IMR-90 (cell line): ENCODE measurements at regions not wholly inside any gene's neighbourhood (a gene's known extent, or its start where the extent isn't known, plus 50 kb on each side); places are given as distances from the start of the nearest gene placed in this dataset.

ENCODE experiments used
- ATAC-seq: fragments of 200-7000 bp; cut with Tn5 transposase; 2 replicates; pipeline ENCODE4 v1.9.1; 2020; ENCODE audit warnings: low read depth, mild to moderate bottlenecking, moderate library complexity
- BruUV-seq: library from RNA; stranded (reverse); fragments of 400-500 nt; replicated peaks from 2 replicates; lab custom pipeline; 2021; lab: Mats Ljungman, UMichigan
- CTCF ChIA-PET: fragments of 300-600 bp; formaldehyde crosslinking; extraction: SDS; loops from one replicate; lab custom pipeline; 2021; ENCODE audit warnings: antibody characterized with exemption; lab: Yijun Ruan, JAX
- POLR2A ChIA-PET: fragments of 300-600 bp; sonication (Branson Sonifier 250); formaldehyde crosslinking; loops from one replicate; lab custom pipeline; 2022; ENCODE audit warnings: antibody characterized with exemption; ENCODE audit not compliant: unreplicated experiment; lab: Charles Lee
- DNase-seq: peaks from one replicate; pipeline ENCODE4 v3.0.0; 2013
- H2AFZ ChIP-seq: replicated peaks from 2 replicates; pipeline ENCODE3; 2013; ENCODE audit warnings: low read length, mild to moderate bottlenecking; ENCODE audit not compliant: poor library complexity
- H2AK5ac ChIP-seq: 2 replicates; pipeline ENCODE4 v1.6.1; 2013; ENCODE audit warnings: low read depth, low read length, inconsistent platforms
- H2AK9ac ChIP-seq: replicated peaks from 2 replicates; pipeline ENCODE3; 2013; ENCODE audit warnings: mild to moderate bottlenecking, low read depth, low read length, moderate library complexity; ENCODE audit not compliant: poor library complexity
- H2BK120ac ChIP-seq: 2 replicates; pipeline ENCODE4 v1.6.1; 2013; ENCODE audit warnings: low read depth, low read length, inconsistent platforms
- H2BK15ac ChIP-seq: 3 replicates; pipeline ENCODE4 v1.6.1; 2013; ENCODE audit warnings: low read depth, low read length, inconsistent platforms
- H2BK20ac ChIP-seq: 2 replicates; pipeline ENCODE4 v1.6.1; 2013; ENCODE audit warnings: low read depth, mild to moderate bottlenecking, inconsistent platforms, low read length, moderate library complexity
- H2BK5ac ChIP-seq: 2 replicates; pipeline ENCODE4 v1.6.1; 2013; ENCODE audit warnings: mild to moderate bottlenecking, low read depth, low read length, inconsistent platforms; ENCODE audit not compliant: poor library complexity, severe bottlenecking
- H3K14ac ChIP-seq: replicated peaks from 2 replicates; pipeline ENCODE4 v1.6.1; 2013; ENCODE audit warnings: low read depth, low read length, inconsistent platforms
- H3K18ac ChIP-seq: 2 replicates; pipeline ENCODE4 v1.6.1; 2013; ENCODE audit warnings: low read depth, low read length, control low read depth
- H3K23ac ChIP-seq: 2 replicates; pipeline ENCODE4 v1.6.1; 2013; ENCODE audit warnings: low read depth, low read length, inconsistent platforms
- H3K27ac ChIP-seq: 2 replicates; pipeline ENCODE4 v1.5.1; 2013; ENCODE audit warnings: mild to moderate bottlenecking, control low read depth, low read length; ENCODE audit not compliant: insufficient read depth
- H3K27me3 ChIP-seq: 2 replicates; pipeline ENCODE4 v1.6.1; 2013; ENCODE audit warnings: low read length; ENCODE audit not compliant: control insufficient read depth, insufficient read depth
- H3K36me3 ChIP-seq: 2 replicates; pipeline ENCODE4 v1.6.1; 2013; ENCODE audit warnings: low read length, mixed read lengths; ENCODE audit not compliant: control insufficient read depth, insufficient read depth
- H3K4ac ChIP-seq: 2 replicates; pipeline ENCODE4 v1.6.1; 2013; ENCODE audit warnings: low read depth, low read length, inconsistent platforms
- H3K4me1 ChIP-seq: 2 replicates; pipeline ENCODE4 v1.6.1; 2013; ENCODE audit warnings: low read length, mixed read lengths; ENCODE audit not compliant: control insufficient read depth, insufficient read depth
- H3K4me2 ChIP-seq: 2 replicates; pipeline ENCODE4 v1.6.1; 2013; ENCODE audit warnings: low read depth, mild to moderate bottlenecking, control low read depth, low read length, moderate library complexity
- H3K4me3 ChIP-seq: 2 replicates; pipeline ENCODE4 v1.5.1; 2013; ENCODE audit warnings: low read depth, mild to moderate bottlenecking, control low read depth, low read length, moderate library complexity; ENCODE audit not compliant: insufficient read depth
- H3K56ac ChIP-seq: 2 replicates; pipeline ENCODE4 v1.6.1; 2013; ENCODE audit warnings: low read length, inconsistent platforms; ENCODE audit not compliant: insufficient read depth; ENCODE audit errors: extremely low read depth
- H3K79me1 ChIP-seq, 2 experiments: 2 replicates each; pipeline ENCODE4 v1.6.1; 2013; ENCODE audit warnings: low read length in 2 of 2, inconsistent platforms in 1 of 2, low read depth in 1 of 2
- H3K9ac ChIP-seq: 2 replicates; pipeline ENCODE4 v1.6.1; 2013; ENCODE audit warnings: low read depth, low read length, control low read depth
- H3K9me1 ChIP-seq: 2 replicates; pipeline ENCODE4 v1.6.1; 2013; ENCODE audit warnings: low read length, inconsistent platforms; ENCODE audit not compliant: insufficient read depth
- H3K9me3 ChIP-seq: 2 replicates; pipeline ENCODE4 v1.6.1; 2013; ENCODE audit warnings: low read length; ENCODE audit not compliant: control insufficient read depth, insufficient read depth
- H4K20me1 ChIP-seq: 2 replicates; pipeline ENCODE4 v1.6.1; 2013; ENCODE audit warnings: low read length, inconsistent platforms; ENCODE audit not compliant: insufficient read depth
- H4K5ac ChIP-seq: 2 replicates; pipeline ENCODE4 v1.6.1; 2013; ENCODE audit warnings: mild to moderate bottlenecking, low read depth, low read length, control low read depth
- H4K8ac ChIP-seq, 2 experiments: 2 replicates each; pipeline ENCODE4 v1.6.1; 2013; ENCODE audit warnings: low read depth in 2 of 2, low read length in 2 of 2, control low read depth in 1 of 2, inconsistent platforms in 1 of 2
- H4K91ac ChIP-seq: 2 replicates; pipeline ENCODE4 v1.6.1; 2013; ENCODE audit warnings: low read depth, low read length, inconsistent platforms; ENCODE audit not compliant: insufficient read depth
- BHLHE40 ChIP-seq: fragments of 150-350 bp; IDR thresholded peaks from 2 replicates; pipeline ENCODE4 v1.6.1; 2016; ENCODE audit warnings: mild to moderate bottlenecking, low read depth, low read length
- CEBPB ChIP-seq: IDR thresholded peaks from 2 replicates; pipeline ENCODE4 v1.6.1; 2012; ENCODE audit warnings: low read depth, low read length, improper control_type of control experiment
- CHD1 ChIP-seq: IDR thresholded peaks from 2 replicates; pipeline ENCODE4 v1.6.1; 2012; ENCODE audit warnings: low read depth, low read length, improper control_type of control experiment
- FOS ChIP-seq: fragments of 150-350 bp; IDR thresholded peaks from 2 replicates; pipeline ENCODE4 v1.6.1; 2016; ENCODE audit warnings: low read depth, low read length
- MAFK ChIP-seq: IDR thresholded peaks from 2 replicates; pipeline ENCODE4 v1.6.1; 2012; ENCODE audit warnings: low read depth, low read length, improper control_type of control experiment
- MAZ ChIP-seq: IDR thresholded peaks from 2 replicates; pipeline ENCODE4 v1.6.1; 2012; ENCODE audit warnings: low read depth, mild to moderate bottlenecking, low read length, improper control_type of control experiment, moderate library complexity, borderline replicate concordance
- MXI1 ChIP-seq: IDR thresholded peaks from 2 replicates; pipeline ENCODE4 v1.6.1; 2012; ENCODE audit warnings: low read depth, mild to moderate bottlenecking, low read length, moderate library complexity, borderline replicate concordance
- NFE2L2 ChIP-seq: fragments of 150-350 bp; IDR thresholded peaks from 2 replicates; pipeline ENCODE4 v1.6.1; 2016; ENCODE audit warnings: low read depth, mild to moderate bottlenecking, low read length
- RAD21 ChIP-seq: IDR thresholded peaks from 2 replicates; pipeline ENCODE4 v1.6.1; 2012; ENCODE audit warnings: low read length, improper control_type of control experiment
- RCOR1 ChIP-seq: IDR thresholded peaks from 2 replicates; pipeline ENCODE4 v1.6.1; 2012; ENCODE audit warnings: mild to moderate bottlenecking, low read length, improper control_type of control experiment; ENCODE audit not compliant: insufficient replicate concordance
- RFX5 ChIP-seq: IDR thresholded peaks from 2 replicates; pipeline ENCODE4 v1.8.0; 2012; ENCODE audit warnings: low read depth, mild to moderate bottlenecking, low read length, moderate library complexity
- WGBS, 2 experiments: methylation state at CpG; one replicate each; pipeline versions ENCODE4 v1.1.5 to v1.1.7; 2013; ENCODE audit warnings: missing lambda C conversion rate in 2 of 2; ENCODE audit not compliant: insufficient read length in 1 of 2; ENCODE audit errors: extremely low coverage in 2 of 2; 5-methylcytosine and 5-hydroxymethylcytosine counted together
- dilution Hi-C: fragments of 300-500 bp; cut with HindIII; formaldehyde crosslinking; loops from one replicate; pipeline ENCODE4 v1.14.3; 2018; ENCODE audit warnings: low sequenced_read_pairs; ENCODE audit not compliant: unreplicated experiment
- in situ Hi-C: fragments of 300-500 bp; cut with MboI; formaldehyde crosslinking; loops from 3 replicates; pipeline ENCODE4 v1.14.3; 2019; ENCODE audit warnings: low sequenced_read_pairs, inconsistent platforms, mixed read lengths
- intact Hi-C: fragments of 100-400 bp; cut with micrococcal nuclease; formaldehyde crosslinking; loops from 2 replicates; pipeline ENCODE4 v1.10.0; 2022
- TF ChIP-seq, protein P1 (sequence below): fragments of 150-350 bp; IDR thresholded peaks from 2 replicates; pipeline ENCODE4 v1.6.1; 2017; ENCODE audit warnings: mild to moderate bottlenecking, antibody characterized with exemption, low read length, low read depth

DNA sequence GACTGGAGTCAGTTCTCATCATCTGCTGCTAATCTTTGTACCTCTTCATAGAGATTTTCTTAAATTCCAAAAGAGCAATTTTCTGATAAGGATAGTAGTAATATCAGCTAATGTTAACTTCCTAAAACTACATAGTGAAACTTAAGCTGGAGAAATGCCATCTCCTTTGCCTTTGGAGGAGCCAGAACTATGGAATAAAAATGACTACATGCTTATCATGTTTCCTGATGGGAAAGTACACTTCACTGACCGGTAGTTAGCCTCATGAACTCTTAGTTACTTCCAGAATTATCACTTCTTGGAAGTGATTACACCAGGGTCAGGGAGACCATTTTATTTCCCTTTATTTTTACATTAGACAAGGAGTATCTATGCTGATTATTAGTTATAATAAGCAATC, 1222.1 kb upstream of the TMEM132C start:
- H3K14ac ChIP-seq = no peak overlapping the region
- no peak overlapping the region for H2BK20ac ChIP-seq
- H2AK9ac ChIP-seq = no peak overlapping the region
- no peak overlapping the region for H4K8ac ChIP-seq
- TF ChIP-seq NFE2L2 (no peak), BHLHE40 (no peak), RAD21 (no peak), MAFK (no peak), MAZ (no peak), CHD1 (no peak), FOS (no peak), RCOR1 (no peak), RFX5 (no peak), MXI1 (no peak), CEBPB (no peak)
- TF ChIP-seq, protein P1, sequence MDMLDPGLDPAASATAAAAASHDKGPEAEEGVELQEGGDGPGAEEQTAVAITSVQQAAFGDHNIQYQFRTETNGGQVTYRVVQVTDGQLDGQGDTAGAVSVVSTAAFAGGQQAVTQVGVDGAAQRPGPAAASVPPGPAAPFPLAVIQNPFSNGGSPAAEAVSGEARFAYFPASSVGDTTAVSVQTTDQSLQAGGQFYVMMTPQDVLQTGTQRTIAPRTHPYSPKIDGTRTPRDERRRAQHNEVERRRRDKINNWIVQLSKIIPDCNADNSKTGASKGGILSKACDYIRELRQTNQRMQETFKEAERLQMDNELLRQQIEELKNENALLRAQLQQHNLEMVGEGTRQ = no peak
- no peaks in the 10 kb centered on the region for H3K36me3 ChIP-seq
- peaks cover 2% of the 10 kb centered on the region; the same call in 1 of the 2 replicates for H3K9me3 ChIP-seq
- H3K9me1 ChIP-seq = no peaks in the 10 kb centered on the region
- H3K4me1 ChIP-seq = no peaks in the 10 kb centered on the region
- no peak overlapping the region for H2BK5ac ChIP-seq
- no CpG with 5 or more reads among the region's 1 CpG for WGBS, 2 experiments
- no peak overlapping the region for H3K18ac ChIP-seq
- ChIA-PET CTCF (no interaction called here), POLR2A (no interaction called here)
- H3K27ac ChIP-seq = no peak overlapping the region
- no peak overlapping the region for H2BK15ac ChIP-seq
- in situ Hi-C loops = no loop called here
- no peak overlapping the region for H4K5ac ChIP-seq
- H3K4me2 ChIP-seq = no peak overlapping the region
- no peak overlapping the region for H4K91ac ChIP-seq
- no peak overlapping the region for H3K56ac ChIP-seq
- no peak overlapping the region for H3K4ac ChIP-seq
- BruUV-seq = no TSS peak
- intact Hi-C loops = no loop called here
- no peak overlapping the region for H2BK120ac ChIP-seq
- no peak overlapping the region for H3K4me3 ChIP-seq
- H2AFZ ChIP-seq = no peak overlapping the region
- no peaks in the 10 kb centered on the region for H3K27me3 ChIP-seq
- no peak overlapping the region for H3K23ac ChIP-seq
- dilution Hi-C loops = no loop called here
- no peaks in the 10 kb centered on the region for H3K79me1 ChIP-seq
- no peak for DNase-seq
- no peak for ATAC-seq
- H4K20me1 ChIP-seq = no peaks in the 10 kb centered on the region
- no peak overlapping the region for H3K9ac ChIP-seq
- no peak overlapping the region for H2AK5ac ChIP-seq
